ENCODE measurements at regions not wholly inside any gene's neighbourhood (a gene's known extent, or its start where the extent isn't known, plus 50 kb on each side); places are given as distances from the start of the nearest gene placed in this dataset.

DNA sequence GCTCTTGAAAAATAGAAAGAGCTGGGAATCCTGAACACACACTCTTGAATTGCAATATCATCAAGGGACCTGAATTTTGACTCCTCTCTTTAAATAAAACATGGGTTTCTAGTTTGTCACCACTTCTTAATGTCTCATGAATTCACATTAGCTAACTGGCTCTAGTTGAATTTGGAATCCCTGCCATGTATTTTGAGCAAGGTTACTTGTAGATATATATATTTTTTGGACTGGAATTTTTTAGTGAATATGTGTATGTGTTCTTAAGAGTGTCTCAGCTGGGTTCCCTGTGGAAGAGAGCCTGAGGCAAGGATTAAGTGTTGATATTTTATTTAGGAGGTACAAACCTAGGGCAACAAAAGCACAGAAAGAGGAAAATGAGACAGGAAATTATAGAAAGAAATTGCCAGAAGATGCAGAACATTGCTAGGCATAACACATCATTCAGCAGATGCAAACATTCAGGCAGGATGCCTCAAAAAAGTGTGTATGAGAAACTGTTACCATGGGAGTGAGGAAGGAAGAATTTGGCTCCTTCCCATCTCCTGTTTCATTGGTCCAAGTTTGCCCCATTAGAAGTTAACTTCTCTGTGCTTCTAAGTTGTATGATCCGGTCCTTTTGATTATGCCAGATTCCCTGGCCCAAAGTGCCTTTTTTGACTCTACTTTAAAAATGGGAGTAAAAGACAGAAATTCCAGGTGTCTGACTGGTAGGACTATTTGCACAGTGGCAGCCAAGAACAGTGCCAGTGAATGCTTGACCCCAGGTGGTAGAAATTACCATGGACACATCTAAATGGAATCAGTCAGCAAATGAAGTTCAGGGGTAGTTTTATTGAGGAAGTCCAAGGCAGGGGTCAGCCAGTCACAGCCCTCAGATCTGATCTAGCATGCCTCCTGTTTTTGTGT is 253.7 kb upstream of the TGFBR2 start:
- no peak for TF ChIP-seq CTCF (IDR thresholded peaks at IDR 0.05)
- no peak for TF ChIP-seq EZH2 (IDR thresholded peaks at IDR 0.05)
- TF ChIP-seq EZH2phosphoT487 (IDR thresholded peaks at IDR 0.05), result no peak
- Histone ChIP-seq H3K79me2 (ENCODE audit: low read depth) (no peaks in the 10 kb centered on the region), H2AFZ (replicated peaks) (no peak overlapping the region), H3K27me3 (no peaks in the 10 kb centered on the region), H3K9me3 (ENCODE audit: low read depth) (no peaks in the 10 kb centered on the region), H3F3A (ENCODE audit: low read depth) (no peaks in the 10 kb centered on the region), H3K9ac (no peak overlapping the region), H3K36me3 (no peaks in the 10 kb centered on the region), H3K4me2 (no peak overlapping the region), H3K4me3 (no peak overlapping the region), H4K20me1 (ENCODE audit: low read depth) (no peaks in the 10 kb centered on the region), H3K4me1 (peaks cover 12% of the 10 kb centered on the region), H3K27ac (no peak overlapping the region)
- Mint-ChIP-seq H3K4me3 (no peak overlapping the region), H3K4me1 (peaks cover 45% of the 10 kb centered on the region), H3K9me3 (no peaks in the 10 kb centered on the region), H3K27ac (peak overlapping the region; percentile 9), H3K36me3 (no peaks in the 10 kb centered on the region), H3K27me3 (ENCODE audit: insufficient read depth, low read depth) (peaks cover 6% of the 10 kb centered on the region)
- DNase-seq (ENCODE audit: low spot score), result no peak

DNA sequence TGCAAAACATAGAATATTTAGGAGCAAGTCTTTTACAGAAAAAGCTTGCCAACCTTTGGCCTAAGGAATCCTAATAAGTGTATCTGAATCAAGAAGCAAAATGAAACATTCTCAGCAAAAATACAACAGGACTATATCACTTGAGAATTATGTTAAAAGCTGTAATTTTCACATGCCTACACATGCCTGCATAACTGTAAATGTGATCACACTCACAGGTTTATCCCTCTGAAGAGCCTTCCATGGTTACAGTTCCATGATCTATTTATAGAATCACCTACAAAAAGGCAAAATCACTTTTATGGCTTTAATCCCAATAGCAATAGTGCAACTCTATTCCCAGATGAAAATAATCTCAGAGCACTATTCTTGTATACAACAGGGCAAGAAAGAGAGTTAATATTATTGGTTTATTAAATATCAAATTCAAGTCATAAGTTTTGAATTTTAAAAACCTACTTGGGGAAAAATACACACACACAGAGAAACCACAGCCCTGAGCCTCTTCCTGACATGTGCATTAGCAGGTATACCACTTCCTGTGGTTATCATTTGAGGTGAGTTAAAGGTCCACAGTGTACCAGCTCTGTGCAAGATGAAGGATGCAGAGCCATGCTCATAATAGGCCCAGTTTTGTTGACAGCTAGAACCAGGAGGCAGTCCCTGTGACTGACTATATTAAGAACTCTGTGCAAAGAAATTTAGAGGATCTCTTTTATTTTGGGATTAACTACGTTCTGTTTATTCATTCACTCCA is 252.5 kb upstream of the TGFBR2 start:
- Histone ChIP-seq H3K4me1 (peaks cover 12% of the 10 kb centered on the region), H3F3A (ENCODE audit: low read depth) (no peaks in the 10 kb centered on the region), H3K4me3 (no peak overlapping the region), H3K79me2 (ENCODE audit: low read depth) (no peaks in the 10 kb centered on the region), H3K4me2 (no peak overlapping the region), H2AFZ (replicated peaks) (no peak overlapping the region), H4K20me1 (ENCODE audit: low read depth) (no peaks in the 10 kb centered on the region), H3K27ac (no peak overlapping the region), H3K36me3 (no peaks in the 10 kb centered on the region), H3K9me3 (ENCODE audit: low read depth) (no peaks in the 10 kb centered on the region), H3K27me3 (no peaks in the 10 kb centered on the region), H3K9ac (no peak overlapping the region)
- H3K36me3 Mint-ChIP-seq, result no peaks in the 10 kb centered on the region
- DNase-seq (ENCODE audit: low spot score), result no peak
- H3K4me3 Mint-ChIP-seq, result no peak overlapping the region
- H3K27ac Mint-ChIP-seq, result no peak overlapping the region
- H3K27me3 Mint-ChIP-seq (ENCODE audit: insufficient read depth, low read depth), result peaks cover 6% of the 10 kb centered on the region
- no peaks in the 10 kb centered on the region for H3K9me3 Mint-ChIP-seq
- TF ChIP-seq CTCF (IDR thresholded peaks at IDR 0.05) (no peak), EZH2phosphoT487 (IDR thresholded peaks at IDR 0.05) (no peak), EZH2 (IDR thresholded peaks at IDR 0.05) (no peak)
- H3K4me1 Mint-ChIP-seq, result peaks cover 48% of the 10 kb centered on the region

DNA sequence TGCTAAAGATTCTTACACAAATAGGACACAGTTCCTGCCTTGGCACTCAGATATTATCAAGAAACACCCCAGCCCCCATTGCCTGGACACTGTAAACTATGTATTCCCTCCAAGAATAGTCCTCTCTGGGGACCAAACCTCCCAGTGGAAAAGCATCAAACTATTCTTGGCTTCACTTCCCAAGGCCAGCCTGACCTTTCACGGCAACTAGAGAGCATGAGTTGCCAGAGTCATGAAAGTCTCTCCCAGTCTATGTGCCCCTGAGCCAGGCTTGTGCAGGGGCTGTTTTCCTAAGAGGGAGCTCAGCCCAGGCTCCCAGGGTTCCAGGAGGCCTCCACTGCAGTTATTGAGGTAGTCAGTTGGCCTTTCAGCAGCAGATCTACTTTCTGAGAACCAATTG is 251.9 kb upstream of the TGFBR2 start:
- H2AFZ ChIP-seq (replicated peaks), result no peak overlapping the region
- Mint-ChIP-seq H3K4me1 (peaks cover 48% of the 10 kb centered on the region), H3K27ac (peak overlapping the region; percentile 53), H3K36me3 (no peaks in the 10 kb centered on the region), H3K4me3 (no peak overlapping the region), H3K27me3 (ENCODE audit: insufficient read depth, low read depth) (peaks cover 6% of the 10 kb centered on the region), H3K9me3 (no peaks in the 10 kb centered on the region)
- H3K9me3 ChIP-seq (ENCODE audit: low read depth), result no peaks in the 10 kb centered on the region
- peaks cover 9% of the 10 kb centered on the region for H3K4me1 ChIP-seq
- no peaks in the 10 kb centered on the region for H4K20me1 ChIP-seq (ENCODE audit: low read depth)
- no peak for DNase-seq (ENCODE audit: low spot score)
- H3K27me3 ChIP-seq, result no peaks in the 10 kb centered on the region
- no peak overlapping the region for H3K9ac ChIP-seq
- H3K36me3 ChIP-seq, result no peaks in the 10 kb centered on the region
- H3K4me3 ChIP-seq, result no peak overlapping the region
- no peak overlapping the region for H3K4me2 ChIP-seq
- H3K79me2 ChIP-seq (ENCODE audit: low read depth), result no peaks in the 10 kb centered on the region
- no peak overlapping the region for H3K27ac ChIP-seq
- TF ChIP-seq EZH2 (IDR thresholded peaks at IDR 0.05) (no peak), CTCF (IDR thresholded peaks at IDR 0.05) (no peak), EZH2phosphoT487 (IDR thresholded peaks at IDR 0.05) (no peak)
- no peaks in the 10 kb centered on the region for H3F3A ChIP-seq (ENCODE audit: low read depth)

All from neural progenitor cell (in vitro differentiated cells).